B cell (primary cell): ENCODE measurements at regions not wholly inside any gene's neighbourhood (a gene's known extent, or its start where the extent isn't known, plus 50 kb on each side); places are given as distances from the start of the nearest gene placed in this dataset.

Experiments
- EZH2 ChIP-seq: IDR thresholded peaks from 2 replicates; pipeline ENCODE4 v1.6.1; 2012; ENCODE audit warnings: borderline replicate concordance, low read depth, mild to moderate bottlenecking, moderate library complexity, low read length; ENCODE audit not compliant: insufficient read depth, poor library complexity, severe bottlenecking
- TF ChIP-seq, protein P1 (sequence below): fragments of 200-600 bp; IDR thresholded peaks from one replicate; pipeline ENCODE4 v1.8.0; 2022; ENCODE audit warnings: antibody characterized with exemption, mild to moderate bottlenecking

DNA sequence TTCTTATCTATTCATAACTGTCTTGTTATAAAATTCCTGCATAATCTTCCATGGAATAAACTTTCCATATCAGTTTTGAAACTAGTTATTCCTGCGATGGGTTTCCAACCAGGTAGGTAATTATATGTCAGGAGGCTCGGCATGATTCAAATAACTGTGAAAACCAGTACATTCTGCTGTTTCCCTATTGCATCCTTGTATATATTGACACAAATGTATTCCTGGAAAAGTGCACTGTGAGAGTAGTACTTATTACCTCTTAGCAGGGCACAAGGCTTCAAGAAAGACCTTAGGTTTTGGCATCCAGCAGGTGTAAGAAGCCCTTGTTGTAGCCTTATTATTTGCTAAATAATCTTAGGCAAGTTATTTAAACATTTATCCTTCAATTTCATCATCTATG is 1131.3 kb upstream of the ATXN8OS start:
- TF ChIP-seq, protein P1, sequence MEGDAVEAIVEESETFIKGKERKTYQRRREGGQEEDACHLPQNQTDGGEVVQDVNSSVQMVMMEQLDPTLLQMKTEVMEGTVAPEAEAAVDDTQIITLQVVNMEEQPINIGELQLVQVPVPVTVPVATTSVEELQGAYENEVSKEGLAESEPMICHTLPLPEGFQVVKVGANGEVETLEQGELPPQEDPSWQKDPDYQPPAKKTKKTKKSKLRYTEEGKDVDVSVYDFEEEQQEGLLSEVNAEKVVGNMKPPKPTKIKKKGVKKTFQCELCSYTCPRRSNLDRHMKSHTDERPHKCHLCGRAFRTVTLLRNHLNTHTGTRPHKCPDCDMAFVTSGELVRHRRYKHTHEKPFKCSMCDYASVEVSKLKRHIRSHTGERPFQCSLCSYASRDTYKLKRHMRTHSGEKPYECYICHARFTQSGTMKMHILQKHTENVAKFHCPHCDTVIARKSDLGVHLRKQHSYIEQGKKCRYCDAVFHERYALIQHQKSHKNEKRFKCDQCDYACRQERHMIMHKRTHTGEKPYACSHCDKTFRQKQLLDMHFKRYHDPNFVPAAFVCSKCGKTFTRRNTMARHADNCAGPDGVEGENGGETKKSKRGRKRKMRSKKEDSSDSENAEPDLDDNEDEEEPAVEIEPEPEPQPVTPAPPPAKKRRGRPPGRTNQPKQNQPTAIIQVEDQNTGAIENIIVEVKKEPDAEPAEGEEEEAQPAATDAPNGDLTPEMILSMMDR: no peak
- TF ChIP-seq EZH2: no peak
